Body of pancreas (tissue), 4 donors: ENCODE measurements at regions not wholly inside any gene's neighbourhood (a gene's known extent, or its start where the extent isn't known, plus 50 kb on each side); places are given as distances from the start of the nearest gene placed in this dataset.

Experiments used
- ATAC-seq: fragments of 150-250 bp; one replicate; pipeline ENCODE4 v1.9.1; 2016
- DNase-seq, 4 donors: peaks; one replicate each; pipeline ENCODE4 v3.0.0-alpha.2; 2019
- H3K27ac ChIP-seq, 4 donors: fragments of 200-600 bp; sonication (generic); 1 replicate in 3 of 4; 2 replicates in 1 of 4; pipeline versions ENCODE4 v1.5.1 to v1.6.1; 2016 to 2019; ENCODE audit warnings: mild to moderate bottlenecking in 1 of 4, mixed read lengths in 1 of 4, moderate library complexity in 1 of 4
- H3K27me3 ChIP-seq, 2 donors: fragments of 200-600 bp; sonication (generic); one replicate each; pipeline ENCODE4 v1.6.0; 2016; ENCODE audit warnings: mild to moderate bottlenecking in 1 of 2
- H3K36me3 ChIP-seq, 2 donors: fragments of 200-600 bp; sonication (generic); replicated peaks in 1 of 2; 2 replicates each; pipeline ENCODE4 v1.5.1; 2016; ENCODE audit warnings: low read depth in 2 of 2; ENCODE audit not compliant: insufficient read depth in 1 of 2
- H3K4me1 ChIP-seq: fragments of 200-600 bp; sonication (generic); one replicate; pipeline ENCODE4 v1.6.0; 2016
- H3K4me3 ChIP-seq, 2 donors: fragments of 200-600 bp; sonication (generic); 1 replicate in 1 of 2; 2 replicates in 1 of 2; pipeline ENCODE4 v1.5.1; 2016 to 2019
- H3K9me3 ChIP-seq, 3 donors: fragments of 200-600 bp; sonication (generic); 1 replicate in 2 of 3; 2 replicates in 1 of 3; pipeline ENCODE4 v1.5.1; 2016
- POLR2A ChIP-seq, 3 donors: fragments of 450-650 bp; IDR thresholded peaks; one replicate each; pipeline ENCODE4 v1.6.1; 2016; ENCODE audit warnings: antibody characterized with exemption in 3 of 3, mild to moderate bottlenecking in 2 of 3
- WGBS, 2 donors: methylation state at CpG; one replicate each; pipeline ENCODE4 v1.1.5; 2017; 5-methylcytosine and 5-hydroxymethylcytosine counted together
- intact Hi-C: fragments of 100-400 bp; cut with DNase I; formaldehyde crosslinking; loops from one replicate; pipeline ENCODE4 v1.15.1; 2023
- TF ChIP-seq, protein P1 (sequence below), 7 experiments: fragments of 450-650 bp in 4 of 7; fragments of 200-600 bp in 3 of 7; sonication (generic) in 3 of 7; IDR thresholded peaks; one replicate each; pipeline ENCODE4 v1.5.1; 2016 to 2019; ENCODE audit warnings: antibody characterized with exemption in 7 of 7

GRCh38 chr3:21357241-21357640 is 393.8 kb downstream of the ZNF385D start:
- no peaks in the 10 kb centered on the region for H3K27me3 ChIP-seq
- no peak for ATAC-seq
- H3K36me3 ChIP-seq: no peaks in the 10 kb centered on the region
- no peaks in the 10 kb centered on the region for H3K4me1 ChIP-seq
- TF ChIP-seq, protein P1, sequence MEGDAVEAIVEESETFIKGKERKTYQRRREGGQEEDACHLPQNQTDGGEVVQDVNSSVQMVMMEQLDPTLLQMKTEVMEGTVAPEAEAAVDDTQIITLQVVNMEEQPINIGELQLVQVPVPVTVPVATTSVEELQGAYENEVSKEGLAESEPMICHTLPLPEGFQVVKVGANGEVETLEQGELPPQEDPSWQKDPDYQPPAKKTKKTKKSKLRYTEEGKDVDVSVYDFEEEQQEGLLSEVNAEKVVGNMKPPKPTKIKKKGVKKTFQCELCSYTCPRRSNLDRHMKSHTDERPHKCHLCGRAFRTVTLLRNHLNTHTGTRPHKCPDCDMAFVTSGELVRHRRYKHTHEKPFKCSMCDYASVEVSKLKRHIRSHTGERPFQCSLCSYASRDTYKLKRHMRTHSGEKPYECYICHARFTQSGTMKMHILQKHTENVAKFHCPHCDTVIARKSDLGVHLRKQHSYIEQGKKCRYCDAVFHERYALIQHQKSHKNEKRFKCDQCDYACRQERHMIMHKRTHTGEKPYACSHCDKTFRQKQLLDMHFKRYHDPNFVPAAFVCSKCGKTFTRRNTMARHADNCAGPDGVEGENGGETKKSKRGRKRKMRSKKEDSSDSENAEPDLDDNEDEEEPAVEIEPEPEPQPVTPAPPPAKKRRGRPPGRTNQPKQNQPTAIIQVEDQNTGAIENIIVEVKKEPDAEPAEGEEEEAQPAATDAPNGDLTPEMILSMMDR (IDR thresholded peaks at IDR 0.05): no peak
- TF ChIP-seq POLR2A (IDR thresholded peaks at IDR 0.05): no peak
- no peak overlapping the region for H3K4me3 ChIP-seq
- intact Hi-C loops: no loop called here
- DNase-seq: peak in 1 of 4 donors; percentile 3
- no peak overlapping the region for H3K27ac ChIP-seq
- 45 to 57% methylated on average over 2 of the region's 2 CpGs for WGBS, 2 donors
- H3K9me3 ChIP-seq: no peaks in the 10 kb centered on the region

DNA sequence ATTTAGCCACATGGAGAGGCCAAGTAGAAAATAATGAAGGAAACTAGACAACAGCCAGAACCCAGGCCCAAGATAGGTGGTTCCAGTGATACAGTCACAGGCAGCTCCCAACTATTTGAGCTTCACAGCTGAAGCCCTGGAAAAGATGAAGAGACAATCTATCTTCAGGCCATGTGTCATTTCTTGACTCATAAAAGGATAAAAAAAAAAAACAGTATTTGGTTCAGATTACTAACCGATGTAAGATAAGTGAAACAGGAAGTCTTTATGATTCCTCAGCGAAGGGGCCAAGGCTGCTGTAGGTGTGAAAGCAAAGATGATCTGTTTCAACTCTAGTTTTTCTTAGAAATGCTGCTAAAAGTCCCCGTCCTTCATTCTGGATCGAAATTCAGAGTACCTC is 394.6 kb downstream of the ZNF385D start:
- no peaks in the 10 kb centered on the region for H3K36me3 ChIP-seq
- H3K4me1 ChIP-seq: no peaks in the 10 kb centered on the region
- H3K27ac ChIP-seq: no peak overlapping the region
- H3K9me3 ChIP-seq: no peaks in the 10 kb centered on the region
- intact Hi-C loops: no loop called here
- no peak for DNase-seq
- no peak overlapping the region for H3K4me3 ChIP-seq
- H3K27me3 ChIP-seq: no peaks in the 10 kb centered on the region
- TF ChIP-seq, protein P1 (IDR thresholded peaks at IDR 0.05): no peak
- TF ChIP-seq POLR2A (IDR thresholded peaks at IDR 0.05): no peak
- no peak for ATAC-seq
- WGBS, 2 donors: 53 to 68% methylated on average over 4 of the region's 4 CpGs

DNA sequence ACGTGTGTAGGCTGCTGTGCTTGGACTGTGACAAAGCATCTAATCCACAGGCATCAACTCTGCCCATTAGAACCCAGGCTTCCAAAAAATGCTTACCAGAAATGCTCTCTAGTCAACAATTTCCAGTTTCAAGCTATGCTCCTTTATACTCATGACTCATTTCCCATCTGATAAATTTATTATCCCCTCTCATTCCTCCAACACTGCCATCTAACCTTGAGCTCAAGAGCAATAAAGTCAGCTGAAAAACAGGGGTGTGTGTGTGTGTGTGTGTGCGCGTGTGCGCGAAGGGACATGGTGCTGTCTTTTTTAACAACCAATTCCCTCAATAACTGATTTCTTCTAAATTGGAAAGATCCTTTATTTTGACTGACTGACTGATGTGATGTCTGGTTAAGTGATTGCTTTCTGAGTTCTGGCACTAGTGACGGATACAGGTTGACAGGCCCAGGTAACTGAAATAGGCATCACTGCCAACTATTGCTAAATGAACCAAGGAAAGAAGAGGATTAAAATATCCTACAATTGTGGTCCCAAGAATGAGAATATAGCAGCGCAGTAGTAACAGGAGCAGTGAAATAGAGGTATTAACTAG is 405.5 kb downstream of the ZNF385D start:
- no peak for ATAC-seq
- no peak overlapping the region for H3K4me3 ChIP-seq
- 68 to 76% methylated on average over 7 of the region's 7 CpGs for WGBS, 2 donors
- H3K4me1 ChIP-seq: no peaks in the 10 kb centered on the region
- no peaks in the 10 kb centered on the region for H3K27me3 ChIP-seq
- H3K9me3 ChIP-seq: no peaks in the 10 kb centered on the region
- no peak for TF ChIP-seq POLR2A (IDR thresholded peaks at IDR 0.05)
- TF ChIP-seq, protein P1 (IDR thresholded peaks at IDR 0.05): no peak
- intact Hi-C loops: no loop called here
- H3K36me3 ChIP-seq: no peaks in the 10 kb centered on the region
- no peak for DNase-seq
- H3K27ac ChIP-seq: no peak overlapping the region

- no peaks in the 10 kb centered on the region for H3K36me3 ChIP-seq
- intact Hi-C loops: no loop called here
- no peaks in the 10 kb centered on the region for H3K9me3 ChIP-seq
- H3K4me3 ChIP-seq: no peak overlapping the region
- H3K27ac ChIP-seq: no peak overlapping the region
- ATAC-seq (no peak), DNase-seq (no peak)
- H3K27me3 ChIP-seq: no peaks in the 10 kb centered on the region
- H3K4me1 ChIP-seq: no peaks in the 10 kb centered on the region
- TF ChIP-seq POLR2A (IDR thresholded peaks at IDR 0.05): no peak
- TF ChIP-seq, protein P1 (IDR thresholded peaks at IDR 0.05): no peak
- WGBS, 2 donors: 53 to 100% methylated on average over 1 of the region's 1 CpG
Measured at GRCh38 chr3:21331857-21332256, 419.2 kb downstream of the ZNF385D start.

DNA sequence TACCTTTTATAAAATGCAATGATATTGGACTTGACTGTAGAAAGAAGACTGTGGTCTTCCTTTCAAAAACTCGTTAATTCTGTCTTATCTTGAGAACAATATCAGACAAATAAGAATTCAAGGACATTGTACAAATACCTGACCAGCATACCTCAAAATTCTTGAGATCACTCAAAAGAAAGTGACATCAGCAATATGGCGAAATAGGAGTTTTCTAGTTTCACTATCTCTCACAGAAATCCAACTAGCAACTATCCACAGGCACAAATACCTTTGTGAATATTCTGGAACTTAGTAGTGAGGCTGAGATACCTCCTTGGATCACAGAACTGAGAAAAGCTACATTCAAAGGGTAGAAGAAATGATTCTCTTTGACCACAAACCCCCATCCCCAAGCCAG is 419.7 kb downstream of the ZNF385D start:
- no peak overlapping the region for H3K27ac ChIP-seq
- H3K27me3 ChIP-seq: no peaks in the 10 kb centered on the region
- no peaks in the 10 kb centered on the region for H3K36me3 ChIP-seq
- no peaks in the 10 kb centered on the region for H3K4me1 ChIP-seq
- TF ChIP-seq POLR2A (IDR thresholded peaks at IDR 0.05): no peak
- TF ChIP-seq, protein P1 (IDR thresholded peaks at IDR 0.05): no peak
- WGBS, 2 donors: 39 to 41% methylated on average over 2 of the region's 2 CpGs
- H3K9me3 ChIP-seq: no peaks in the 10 kb centered on the region
- intact Hi-C loops: no loop called here
- no peak overlapping the region for H3K4me3 ChIP-seq
- ATAC-seq (no peak), DNase-seq (no peak)
